PFSK-1 (cell line): ENCODE measurements at regions not wholly inside any gene's neighbourhood (a gene's known extent, or its start where the extent isn't known, plus 50 kb on each side); places are given as distances from the start of the nearest gene placed in this dataset.

ENCODE experiments used
- FOXP2 ChIP-seq: optimal IDR thresholded peaks from 2 replicates; pipeline ENCODE3; 2011; ENCODE audit warnings: borderline replicate concordance, control low read depth, inconsistent platforms; ENCODE audit not compliant: insufficient read depth; ENCODE audit errors: extremely low read length, extremely low read depth
- SIN3A ChIP-seq: IDR thresholded peaks from 2 replicates; pipeline ENCODE4 v1.6.1; 2012; ENCODE audit warnings: mild to moderate bottlenecking, low read length, moderate library complexity, borderline replicate concordance; ENCODE audit not compliant: insufficient read depth
- TAF1 ChIP-seq: IDR thresholded peaks from 2 replicates; pipeline ENCODE4 v1.6.1; 2012; ENCODE audit warnings: low read length, control low read depth, borderline replicate concordance; ENCODE audit not compliant: insufficient read depth

DNA sequence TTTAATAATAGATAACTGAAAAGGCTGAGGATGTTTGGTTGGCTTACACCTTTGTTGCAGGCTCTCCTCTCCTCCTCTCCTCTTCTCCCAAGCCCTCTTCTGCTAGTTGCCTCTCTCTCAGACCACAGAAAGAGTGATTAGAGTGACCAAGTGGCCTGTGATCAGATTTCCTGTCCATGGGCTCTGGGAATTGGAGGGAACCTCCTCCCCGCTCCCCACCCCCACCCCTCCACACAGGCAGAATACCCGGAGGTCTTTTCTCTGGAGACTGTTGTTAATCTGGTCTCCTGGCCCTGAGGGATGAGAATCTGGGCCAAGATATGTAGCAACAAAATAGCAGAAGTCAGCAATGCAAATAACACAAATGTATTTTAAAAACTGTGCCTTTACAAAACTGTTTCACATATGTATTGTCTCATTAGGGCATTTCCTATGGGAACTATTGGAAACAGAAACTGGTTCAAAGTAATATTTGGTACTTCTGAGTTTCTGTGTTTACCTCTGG is 361.3 kb downstream of the NR2F1-AS1 start:
- no peak for TF ChIP-seq TAF1
- no peak for TF ChIP-seq FOXP2
- TF ChIP-seq SIN3A = no peak
